GM12878 (cell line): ENCODE measurements at regions not wholly inside any gene's neighbourhood (a gene's known extent, or its start where the extent isn't known, plus 50 kb on each side); places are given as distances from the start of the nearest gene placed in this dataset.

Source experiments
- ATAC-seq: fragments of 200-7000 bp; cut with Tn5 transposase; 3 replicates; pipeline ENCODE4 v1.9.1; 2020; ENCODE audit warnings: mild to moderate bottlenecking, moderate library complexity
- BruUV-seq: library from RNA; stranded (reverse); fragments of 400-500 nt; replicated peaks from 2 replicates; lab custom pipeline; 2021; lab: Mats Ljungman, UMichigan
- CTCF ChIA-PET: fragments of 300-600 bp; sonication (Branson Sonifier 250); formaldehyde crosslinking; extraction: SDS; loops from one replicate; lab custom pipeline; 2021; ENCODE audit warnings: inconsistent platforms; lab: Yijun Ruan, JAX
- POLR2A ChIA-PET: fragments of 350-600 bp; formaldehyde crosslinking; extraction: SDS; loops from one replicate; lab custom pipeline; 2021; ENCODE audit warnings: inconsistent platforms; lab: Charles Lee
- RAD21 ChIA-PET: fragments of 300-600 bp; sonication (Branson Sonifier 250); formaldehyde crosslinking; loops from one replicate; lab custom pipeline; 2023; ENCODE audit warnings: antibody characterized with exemption; ENCODE audit not compliant: unreplicated experiment; lab: Charles Lee
- SMC1A ChIA-PET: fragments of 300-600 bp; sonication (Branson Sonifier 250); formaldehyde crosslinking; loops from one replicate; lab custom pipeline; 2023; ENCODE audit not compliant: unreplicated experiment, uncharacterized antibody; lab: Charles Lee
- DNase-seq: peaks from one replicate; pipeline ENCODE4 v3.0.0-alpha.2; 2011; ENCODE audit warnings: low read depth, low spot score
- FAIRE-seq: peaks from 3 replicates; lab custom pipeline; 2011; peaks lifted over from hg19 to GRCh38; lab: Jason Lieb, UNC
- H2AFZ ChIP-seq: 2 replicates; pipeline ENCODE4 v1.6.0; 2011; ENCODE audit warnings: low read depth, low read length, control low read depth; ENCODE audit not compliant: control insufficient read depth
- H3K27ac ChIP-seq: 2 replicates; pipeline ENCODE4 v1.5.1; 2011; ENCODE audit warnings: control low read depth; ENCODE audit not compliant: control insufficient read depth, insufficient read depth
- H3K27me3 ChIP-seq, 2 experiments: replicated peaks in 1 of 2; 2 replicates each; pipeline versions ENCODE4 v1.6.0 to v1.6.1; 2011; ENCODE audit warnings: low read length in 1 of 2; ENCODE audit not compliant: control insufficient read depth in 2 of 2, insufficient read depth in 2 of 2
- H3K36me3 ChIP-seq, 2 experiments: 2 replicates each; pipeline ENCODE4 v1.5.1; 2011; ENCODE audit warnings: low read length in 1 of 2; ENCODE audit not compliant: control insufficient read depth in 2 of 2, insufficient read depth in 2 of 2
- H3K4me1 ChIP-seq: 2 replicates; pipeline ENCODE4 v1.6.1; 2011; ENCODE audit warnings: mild to moderate bottlenecking, low read length, moderate library complexity, mixed read lengths; ENCODE audit not compliant: control insufficient read depth, insufficient read depth
- H3K4me2 ChIP-seq: 2 replicates; pipeline ENCODE4 v1.6.0; 2011; ENCODE audit warnings: control low read depth; ENCODE audit not compliant: control insufficient read depth, insufficient read depth
- H3K4me3 ChIP-seq: fragments of 200-600 bp; sonication (generic); 2 replicates; pipeline ENCODE4 v1.5.1; 2016
- H3K79me2 ChIP-seq: 2 replicates; pipeline ENCODE4 v1.6.0; 2011; ENCODE audit warnings: low read length; ENCODE audit not compliant: control insufficient read depth, insufficient read depth
- H3K9ac ChIP-seq: 2 replicates; pipeline ENCODE4 v1.8.0; 2011; ENCODE audit warnings: low read length, control low read depth, mixed read lengths; ENCODE audit not compliant: control insufficient read depth, insufficient read depth
- H3K9me3 ChIP-seq: replicated peaks from 3 replicates; pipeline ENCODE4 v1.5.1; 2011; ENCODE audit warnings: mild to moderate bottlenecking, low read length; ENCODE audit not compliant: control insufficient read depth, insufficient read depth
- H4K20me1 ChIP-seq: 2 replicates; pipeline ENCODE4 v1.6.0; 2011; ENCODE audit not compliant: control insufficient read depth, insufficient read depth
- CHD1 ChIP-seq: IDR thresholded peaks from 2 replicates; pipeline ENCODE4 v1.6.1; 2012; ENCODE audit warnings: low read depth, low read length, improper control_type of control experiment
- CTCF ChIP-seq, 3 experiments: IDR thresholded peaks in 2 of 3; conservative IDR thresholded peaks in 1 of 3; 2 replicates each; pipeline ENCODE4 v1.5.1; 2011; ENCODE audit warnings: low read depth in 3 of 3, low read length in 3 of 3, mild to moderate bottlenecking in 3 of 3, control low read depth in 2 of 3, moderate library complexity in 2 of 3, inconsistent platforms in 1 of 3, mixed read lengths in 1 of 3; ENCODE audit not compliant: control insufficient read depth in 2 of 3, insufficient read depth in 1 of 3; ENCODE audit errors: extremely low read depth in 1 of 3
- PML ChIP-seq: IDR thresholded peaks from 2 replicates; pipeline ENCODE4 v1.6.1; 2012; ENCODE audit warnings: low read length, inconsistent platforms
- RAD21 ChIP-seq: IDR thresholded peaks from 2 replicates; pipeline ENCODE4 v1.6.1; 2011; ENCODE audit warnings: mild to moderate bottlenecking, low read depth, low read length, moderate library complexity; ENCODE audit not compliant: insufficient read depth
- WGBS: methylation state at CpG from one replicate; pipeline ENCODE4 v1.1.6; 2016; ENCODE audit warnings: low lambda C conversion rate; ENCODE audit not compliant: insufficient replicate concordance, insufficient coverage; ENCODE audit errors: missing lambda C conversion rate; 5-methylcytosine and 5-hydroxymethylcytosine counted together
- in situ Hi-C: fragments of 300-500 bp; cut with MboI; formaldehyde crosslinking; loops from 9 replicates; pipeline ENCODE4 v1.14.3; 2018; ENCODE audit warnings: mixed read lengths
- intact Hi-C: fragments of 100-400 bp; cut with micrococcal nuclease; formaldehyde crosslinking; loops from one replicate; pipeline ENCODE4 v1.14.2; 2022; ENCODE audit not compliant: unreplicated experiment

- FAIRE-seq = no peak
- CTCF ChIA-PET = interaction anchor here (0.6 to 1.3 kb wide), 7 partner anchors 8 to 1326 kb away, joined by 3 read pairs; no protein-coding TSS in a partner anchor
- intact Hi-C loops = no loop called here
These were observed 97.2 kb upstream of the TMEM260 start for GRCh38 chr14:56482310-56482911.

More at GRCh38 chr14:56482310-56482911, 97.2 kb upstream of the TMEM260 start:
- POLR2A ChIA-PET = no interaction called here
- Histone ChIP-seq H3K27me3 (no peaks in the 10 kb centered on the region), H3K79me2 (no peaks in the 10 kb centered on the region), H3K4me1 (no peaks in the 10 kb centered on the region), H3K4me2 (no peak overlapping the region), H3K27ac (no peak overlapping the region), H3K36me3 (no peaks in the 10 kb centered on the region), H2AFZ (no peak overlapping the region), H4K20me1 (no peaks in the 10 kb centered on the region), H3K4me3 (no peak overlapping the region), H3K9ac (no peak overlapping the region), H3K9me3 (no peaks in the 10 kb centered on the region)
- RAD21 ChIA-PET = interaction anchor here (0.7 kb wide), 1 partner anchor 9 kb away, joined by 3 read pairs; no protein-coding TSS in a partner anchor
- ATAC-seq (peak; percentile 62), DNase-seq (no peak)
- SMC1A ChIA-PET = no interaction called here
- BruUV-seq = no TSS peak
- TF ChIP-seq CTCF (IDR thresholded peaks at IDR 0.05 in 2 of 3, conservative IDR thresholded peaks at IDR 0.05 in 1 of 3; ENCODE audit: control insufficient read depth in 2 of 3, extremely low read depth in 1 of 3, insufficient read depth in 1 of 3, low read depth in 3 of 3, low read length in 3 of 3) (peak in 1 of 3 experiments; percentile 5; a peak in 1 of 6 replicates), PML (no peak), RAD21 (no peak), CHD1 (no peak)
- in situ Hi-C loops = no loop called here
- 10% methylated on average over 5 of the region's 5 CpGs for WGBS
